ENCODE measurements at regions not wholly inside any gene's neighbourhood (a gene's known extent, or its start where the extent isn't known, plus 50 kb on each side); places are given as distances from the start of the nearest gene placed in this dataset.

DNA sequence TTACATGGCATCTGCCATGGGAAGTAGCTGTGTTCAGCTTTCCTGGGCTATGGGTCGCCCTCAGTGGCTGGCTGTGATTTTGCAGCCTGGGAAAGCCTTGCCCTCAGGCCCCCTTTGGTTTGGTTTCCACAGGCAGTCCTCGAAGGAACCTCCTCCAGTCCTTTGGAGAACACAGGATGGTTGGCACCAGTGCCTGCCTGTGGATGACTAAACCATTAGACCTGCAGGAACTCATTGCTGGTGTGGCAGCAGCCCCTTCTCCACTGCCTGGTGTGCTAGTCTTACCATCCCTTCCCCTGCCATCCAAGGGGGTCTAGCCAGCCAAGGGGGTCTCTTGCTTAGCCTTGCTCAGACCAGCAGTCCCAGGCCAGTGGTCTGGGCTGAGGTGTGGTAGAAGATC, 71.4 kb upstream of the PJA1 start:
- no peak for TF ChIP-seq POLR2AphosphoS5 (IDR thresholded peaks at IDR 0.05; ENCODE audit: low read depth, low read length)
- TF ChIP-seq, protein P1, sequence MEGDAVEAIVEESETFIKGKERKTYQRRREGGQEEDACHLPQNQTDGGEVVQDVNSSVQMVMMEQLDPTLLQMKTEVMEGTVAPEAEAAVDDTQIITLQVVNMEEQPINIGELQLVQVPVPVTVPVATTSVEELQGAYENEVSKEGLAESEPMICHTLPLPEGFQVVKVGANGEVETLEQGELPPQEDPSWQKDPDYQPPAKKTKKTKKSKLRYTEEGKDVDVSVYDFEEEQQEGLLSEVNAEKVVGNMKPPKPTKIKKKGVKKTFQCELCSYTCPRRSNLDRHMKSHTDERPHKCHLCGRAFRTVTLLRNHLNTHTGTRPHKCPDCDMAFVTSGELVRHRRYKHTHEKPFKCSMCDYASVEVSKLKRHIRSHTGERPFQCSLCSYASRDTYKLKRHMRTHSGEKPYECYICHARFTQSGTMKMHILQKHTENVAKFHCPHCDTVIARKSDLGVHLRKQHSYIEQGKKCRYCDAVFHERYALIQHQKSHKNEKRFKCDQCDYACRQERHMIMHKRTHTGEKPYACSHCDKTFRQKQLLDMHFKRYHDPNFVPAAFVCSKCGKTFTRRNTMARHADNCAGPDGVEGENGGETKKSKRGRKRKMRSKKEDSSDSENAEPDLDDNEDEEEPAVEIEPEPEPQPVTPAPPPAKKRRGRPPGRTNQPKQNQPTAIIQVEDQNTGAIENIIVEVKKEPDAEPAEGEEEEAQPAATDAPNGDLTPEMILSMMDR (IDR thresholded peaks at IDR 0.05), result no peak
